HG03066 (cell line): ENCODE measurements at regions not wholly inside any gene's neighbourhood (a gene's known extent, or its start where the extent isn't known, plus 50 kb on each side); places are given as distances from the start of the nearest gene placed in this dataset.
"Not testable (repeated sequence)": the region's sequence is repeated elsewhere in the genome, so short reads cannot be mapped to it uniquely, and the experiment has no call there.

Source experiments
- ATAC-seq: cut with Tn5 transposase; IDR thresholded peaks from one replicate; pipeline ENCODE4 v1.9.1; 2021; ENCODE audit warnings: low read depth; ENCODE audit not compliant: unreplicated experiment

- no peak for ATAC-seq
Observed at GRCh38 chr3:159499031-159499793, 489.4 kb upstream of the IL12A start.

GRCh38 chr3:159501029-159501428, 487.6 kb upstream of the IL12A start:
- ATAC-seq, result no peak

GRCh38 chr3:159502986-159503385, 485.6 kb upstream of the IL12A start:
- no peak for ATAC-seq

- ATAC-seq, result not testable (repeated sequence)
Observed at GRCh38 chr3:159510988-159511387, 477.6 kb upstream of the IL12A start.

GRCh38 chr3:159513444-159513843, 475.2 kb upstream of the IL12A start:
- no peak for ATAC-seq

- no peak for ATAC-seq
Observed at GRCh38 chr3:159513867-159514380, 474.7 kb upstream of the IL12A start.

- ATAC-seq, result no peak
Observed at GRCh38 chr3:159517105-159517504, 471.5 kb upstream of the IL12A start.

- ATAC-seq, result no peak
Observed at GRCh38 chr3:159520638-159521037, 468.0 kb upstream of the IL12A start.

GRCh38 chr3:159522276-159522675, 466.4 kb upstream of the IL12A start:
- no peak for ATAC-seq

- ATAC-seq, result no peak
Observed at GRCh38 chr3:159528251-159528895, 460.3 kb upstream of the IL12A start.

- ATAC-seq, result no peak
Observed at GRCh38 chr3:159532577-159532976, 456.1 kb upstream of the IL12A start.

GRCh38 chr3:159534496-159534895, 454.1 kb upstream of the IL12A start:
- ATAC-seq, result no peak

- ATAC-seq, result no peak
Observed at GRCh38 chr3:159536876-159537275, 451.8 kb upstream of the IL12A start.

GRCh38 chr3:159538507-159538906, 450.1 kb upstream of the IL12A start:
- no peak for ATAC-seq

GRCh38 chr3:159540882-159541495, 447.6 kb upstream of the IL12A start:
- no peak for ATAC-seq

- no peak for ATAC-seq
Observed at GRCh38 chr3:159548675-159549335, 439.8 kb upstream of the IL12A start.

GRCh38 chr3:159555205-159555604, 433.4 kb upstream of the IL12A start:
- ATAC-seq, result no peak

GRCh38 chr3:159559771-159560170, 428.9 kb upstream of the IL12A start:
- ATAC-seq, result no peak

- no peak for ATAC-seq
Observed at GRCh38 chr3:159560214-159560979, 428.2 kb upstream of the IL12A start.

GRCh38 chr3:159565313-159565712, 423.3 kb upstream of the IL12A start:
- no peak for ATAC-seq
